ENCODE measurements at regions not wholly inside any gene's neighbourhood (a gene's known extent, or its start where the extent isn't known, plus 50 kb on each side); places are given as distances from the start of the nearest gene placed in this dataset.

GRCh38 chr10:75294031-75294437 lies 58.3 kb upstream of the COMTD1 start:
- no peak for DNase-seq

- DNase-seq = no peak
Measured at GRCh38 chr10:75293446-75293820, 57.7 kb upstream of the COMTD1 start.

GRCh38 chr10:75292794-75293445 lies 57.2 kb upstream of the COMTD1 start:
- DNase-seq = no peak

GRCh38 chr10:75291805-75292204 lies 56.0 kb upstream of the COMTD1 start:
- DNase-seq = no peak

GRCh38 chr10:75288140-75288711 lies 52.5 kb upstream of the COMTD1 start:
- no peak for DNase-seq

GRCh38 chr10:75287697-75288096 lies 51.9 kb upstream of the COMTD1 start:
- DNase-seq = no peak

- no peak for DNase-seq
Measured at GRCh38 chr10:75286901-75287300, 51.1 kb upstream of the COMTD1 start.

All from dermis blood vessel endothelial cell (primary cell).